Transverse colon (tissue), 4 donors: ENCODE measurements at regions not wholly inside any gene's neighbourhood (a gene's known extent, or its start where the extent isn't known, plus 50 kb on each side); places are given as distances from the start of the nearest gene placed in this dataset.
"Not testable (repeated sequence)": the region's sequence is repeated elsewhere in the genome, so short reads cannot be mapped to it uniquely, and the experiment has no call there.

Source experiments
- DNase-seq: peaks from one replicate; pipeline ENCODE4 v3.0.0-alpha.2; 2019
- H3K27ac ChIP-seq, 4 donors: fragments of 200-600 bp; sonication (generic); 2 replicates each; pipeline ENCODE4 v1.5.1; 2016 to 2018; ENCODE audit warnings: inconsistent platforms in 4 of 4
- H3K27me3 ChIP-seq: fragments of 200-600 bp; sonication (generic); 2 replicates; pipeline ENCODE4 v1.5.1; 2017; ENCODE audit warnings: inconsistent platforms
- H3K36me3 ChIP-seq, 4 donors: fragments of 200-600 bp; sonication (generic); 2 replicates each; pipeline ENCODE4 v1.5.1; 2017 to 2019; ENCODE audit warnings: inconsistent platforms in 4 of 4
- H3K4me1 ChIP-seq, 4 donors: fragments of 200-600 bp; sonication (generic); 2 replicates each; pipeline ENCODE4 v1.5.1; 2017 to 2020; ENCODE audit warnings: inconsistent platforms in 4 of 4
- H3K4me3 ChIP-seq, 4 donors: fragments of 200-600 bp; sonication (generic); 1 replicate in 1 of 4; 2 replicates in 3 of 4; pipeline versions ENCODE4 v1.5.1 to v1.6.1; 2017 to 2019; ENCODE audit warnings: inconsistent platforms in 4 of 4
- H3K9me3 ChIP-seq, 2 donors: fragments of 200-600 bp; sonication (generic); 2 replicates each; pipeline ENCODE4 v1.5.1; 2017 to 2019; ENCODE audit warnings: inconsistent platforms in 2 of 2
- EP300 ChIP-seq: sonication (generic); formaldehyde crosslinking; IDR thresholded peaks from one replicate; pipeline ENCODE4 v1.6.1; 2017; ENCODE audit warnings: antibody characterized with exemption, low read depth
- POLR2A ChIP-seq: fragments of 450-650 bp; IDR thresholded peaks from one replicate; pipeline ENCODE4 v1.6.1; 2016; ENCODE audit warnings: antibody characterized with exemption, mild to moderate bottlenecking, moderate library complexity
- POLR2AphosphoS5 ChIP-seq, 3 donors: sonication (generic); formaldehyde crosslinking; IDR thresholded peaks; one replicate each; pipeline ENCODE4 v1.6.1; 2016; ENCODE audit warnings: antibody characterized with exemption in 3 of 3
- WGBS, 2 donors: methylation state at CpG; one replicate each; pipeline ENCODE4 v1.1.5; 2018; ENCODE audit warnings: low coverage in 1 of 2; 5-methylcytosine and 5-hydroxymethylcytosine counted together
- in situ Hi-C, 4 donors: fragments of 200-750 bp; cut with MboI; loops; one replicate each; pipeline versions ENCODE4 v1.15.0 to v1.15.1; 2017; ENCODE audit warnings: low sequenced_read_pairs in 3 of 4, low pct_ligation_motif_present in 1 of 4, low pct_unique_long_range_greater_than_20kb in 1 of 4
- intact Hi-C: fragments of 100-400 bp; cut with DNase I; formaldehyde crosslinking; loops from one replicate; pipeline ENCODE4 v1.15.1; 2023; ENCODE audit warnings: low total_unique reads
- TF ChIP-seq, protein P1 (sequence below), 5 experiments: fragments of 200-600 bp in 3 of 5; fragments of 450-650 bp in 2 of 5; sonication (generic) in 3 of 5; IDR thresholded peaks; 1 replicate in 2 of 5; 2 replicates in 3 of 5; pipeline ENCODE4 v1.5.1; 2016 to 2017; ENCODE audit warnings: antibody characterized with exemption in 5 of 5, inconsistent platforms in 3 of 5, mild to moderate bottlenecking in 2 of 5, moderate library complexity in 1 of 5

DNA sequence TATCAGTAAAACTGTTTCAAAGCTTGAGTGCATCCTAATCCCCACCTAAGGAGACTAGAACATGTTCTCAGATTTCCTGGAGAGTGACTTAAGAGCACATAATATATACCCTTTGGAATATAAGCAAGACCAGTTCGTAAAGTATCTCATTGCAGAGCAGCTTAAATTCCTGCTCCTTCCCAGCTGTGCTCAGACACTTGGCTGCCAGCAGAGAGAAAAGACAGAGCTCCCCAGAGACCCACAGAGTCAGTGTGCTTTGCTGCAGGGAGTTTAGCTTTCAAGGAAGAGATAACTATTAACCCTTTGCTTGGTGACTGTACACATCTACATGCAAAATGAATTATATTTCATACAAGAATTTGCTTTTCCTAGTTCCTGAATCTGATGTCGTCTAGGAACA is 338.1 kb upstream of the ARHGEF26 start:
- no peaks in the 10 kb centered on the region for H3K27me3 ChIP-seq
- H3K27ac ChIP-seq: no peak overlapping the region
- intact Hi-C loops (no loop called here), in situ Hi-C loops (no loop called here)
- H3K9me3 ChIP-seq: no peaks in the 10 kb centered on the region
- TF ChIP-seq POLR2A (no peak), POLR2AphosphoS5 (IDR thresholded peaks at IDR 0.05) (no peak), EP300 (no peak)
- TF ChIP-seq, protein P1, sequence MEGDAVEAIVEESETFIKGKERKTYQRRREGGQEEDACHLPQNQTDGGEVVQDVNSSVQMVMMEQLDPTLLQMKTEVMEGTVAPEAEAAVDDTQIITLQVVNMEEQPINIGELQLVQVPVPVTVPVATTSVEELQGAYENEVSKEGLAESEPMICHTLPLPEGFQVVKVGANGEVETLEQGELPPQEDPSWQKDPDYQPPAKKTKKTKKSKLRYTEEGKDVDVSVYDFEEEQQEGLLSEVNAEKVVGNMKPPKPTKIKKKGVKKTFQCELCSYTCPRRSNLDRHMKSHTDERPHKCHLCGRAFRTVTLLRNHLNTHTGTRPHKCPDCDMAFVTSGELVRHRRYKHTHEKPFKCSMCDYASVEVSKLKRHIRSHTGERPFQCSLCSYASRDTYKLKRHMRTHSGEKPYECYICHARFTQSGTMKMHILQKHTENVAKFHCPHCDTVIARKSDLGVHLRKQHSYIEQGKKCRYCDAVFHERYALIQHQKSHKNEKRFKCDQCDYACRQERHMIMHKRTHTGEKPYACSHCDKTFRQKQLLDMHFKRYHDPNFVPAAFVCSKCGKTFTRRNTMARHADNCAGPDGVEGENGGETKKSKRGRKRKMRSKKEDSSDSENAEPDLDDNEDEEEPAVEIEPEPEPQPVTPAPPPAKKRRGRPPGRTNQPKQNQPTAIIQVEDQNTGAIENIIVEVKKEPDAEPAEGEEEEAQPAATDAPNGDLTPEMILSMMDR (IDR thresholded peaks at IDR 0.05): no peak
- H3K4me3 ChIP-seq: no peak overlapping the region
- DNase-seq: no peak
- H3K36me3 ChIP-seq: no peaks in the 10 kb centered on the region
- H3K4me1 ChIP-seq: no peaks in the 10 kb centered on the region
- WGBS, 2 donors: 33 to 48% methylated on average over 1 to 2 of the region's 2 CpGs

DNA sequence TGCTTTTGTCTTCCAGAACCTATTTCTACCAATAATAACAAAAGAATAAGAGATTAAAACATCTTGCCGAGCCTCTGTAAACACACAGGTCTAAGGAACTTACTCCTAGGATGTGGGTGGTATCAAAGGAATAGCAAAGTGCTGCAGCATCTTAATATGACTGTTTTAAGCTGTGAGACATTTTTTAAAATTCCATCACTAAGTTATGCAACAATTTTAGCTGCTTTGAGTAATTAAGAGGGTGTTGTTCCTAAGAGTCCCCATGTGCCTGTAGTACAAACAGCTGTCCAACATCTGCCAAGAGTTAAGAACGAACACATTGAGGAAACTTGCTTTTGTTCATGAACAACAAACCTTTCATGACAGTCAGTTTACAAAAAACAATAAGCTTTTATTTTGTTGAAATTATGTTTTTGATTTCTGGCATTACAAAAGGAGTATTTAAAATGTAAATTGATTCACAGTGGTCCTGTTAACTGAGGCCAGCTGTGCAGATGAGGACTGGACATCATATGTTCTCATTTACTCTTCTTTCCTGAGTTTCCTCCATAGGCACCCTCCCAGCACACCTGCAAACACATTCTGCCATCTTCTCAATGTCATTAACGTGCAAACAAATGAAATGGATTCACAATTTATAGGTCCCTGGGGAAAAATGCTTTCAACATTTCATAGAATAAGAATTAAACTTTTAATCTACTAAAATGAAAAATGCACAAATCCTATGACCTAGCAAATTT is 337.3 kb upstream of the ARHGEF26 start:
- intact Hi-C loops: no loop called here
- H3K4me1 ChIP-seq: no peaks in the 10 kb centered on the region
- H3K27me3 ChIP-seq: no peaks in the 10 kb centered on the region

DNA sequence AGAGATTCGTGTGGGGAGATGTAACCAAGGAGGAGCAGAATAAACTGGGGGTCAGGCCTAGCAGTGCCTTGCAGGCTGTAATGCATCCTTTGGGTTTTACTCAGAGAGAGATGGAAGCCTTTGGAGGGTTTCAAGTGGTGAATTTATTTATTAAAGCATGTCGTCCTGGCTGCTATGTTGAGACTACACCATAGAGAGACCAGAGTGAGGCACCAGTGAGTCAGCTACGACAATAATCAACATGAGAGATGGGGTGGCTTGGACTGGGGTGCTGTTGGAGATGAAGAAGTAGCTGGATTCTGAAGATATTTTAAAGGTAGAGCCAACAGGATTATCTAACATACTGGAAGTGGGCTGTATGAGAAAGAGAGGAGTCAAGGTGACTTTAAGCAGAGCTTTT is 335.3 kb upstream of the ARHGEF26 start:
- Histone ChIP-seq H3K27me3 (no peaks in the 10 kb centered on the region), H3K4me1 (no peaks in the 10 kb centered on the region), H3K27ac (no peak overlapping the region), H3K9me3 (no peaks in the 10 kb centered on the region), H3K4me3 (no peak overlapping the region), H3K36me3 (no peaks in the 10 kb centered on the region)
- intact Hi-C loops (no loop called here), in situ Hi-C loops (no loop called here)
- 61 to 83% methylated on average over 3 of the region's 3 CpGs for whole genome bisulfite sequencing, 2 donors
- TF ChIP-seq EP300 (no peak), POLR2AphosphoS5 (IDR thresholded peaks at IDR 0.05) (no peak), POLR2A (no peak)
- TF ChIP-seq, protein P1 (IDR thresholded peaks at IDR 0.05): no peak
- no peak for DNase-seq

More for the DNA sequence above, 337.3 kb upstream of the ARHGEF26 start:
- H3K9me3 ChIP-seq: no peaks in the 10 kb centered on the region
- H3K27ac ChIP-seq: no peak overlapping the region
- no peak overlapping the region for H3K4me3 ChIP-seq
- no peak for DNase-seq
- no peaks in the 10 kb centered on the region for H3K36me3 ChIP-seq
- TF ChIP-seq POLR2A (no peak), EP300 (no peak), POLR2AphosphoS5 (IDR thresholded peaks at IDR 0.05) (no peak)
- TF ChIP-seq, protein P1 (IDR thresholded peaks at IDR 0.05): no peak
- 38 to 44% methylated on average over 3 of the region's 3 CpGs for WGBS, 2 donors
- in situ Hi-C loops: no loop called here

DNA sequence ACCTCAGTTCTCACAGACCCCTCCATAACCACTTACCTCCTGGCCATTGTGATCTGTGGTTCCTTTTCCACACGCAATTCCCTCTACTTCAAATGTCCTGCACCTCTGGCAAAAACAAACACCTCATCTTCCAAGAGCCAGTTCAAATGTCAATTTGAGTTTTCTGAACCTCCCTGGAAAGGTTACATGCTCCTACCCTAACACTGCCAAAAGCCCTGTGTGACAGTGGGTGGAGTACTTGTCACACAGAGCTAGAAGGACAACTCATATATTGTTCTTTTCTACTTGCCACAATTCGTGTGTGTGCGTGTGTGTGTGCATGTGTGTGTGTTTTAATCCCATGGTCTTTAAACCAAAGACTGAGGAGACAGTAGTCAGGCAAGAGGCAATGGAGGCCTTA is 331.8 kb upstream of the ARHGEF26 start:
- H3K4me3 ChIP-seq: no peak overlapping the region
- 66 to 74% methylated on average over 2 to 3 of the region's 3 CpGs for WGBS, 2 donors
- DNase-seq: no peak
- no peaks in the 10 kb centered on the region for H3K36me3 ChIP-seq
- H3K27ac ChIP-seq: no peak overlapping the region
- TF ChIP-seq POLR2AphosphoS5 (IDR thresholded peaks at IDR 0.05): no peak
- TF ChIP-seq, protein P1 (IDR thresholded peaks at IDR 0.05): no peak
- no peak for TF ChIP-seq POLR2A
- TF ChIP-seq EP300: no peak
- in situ Hi-C loops: no loop called here
- intact Hi-C loops: no loop called here
- H3K4me1 ChIP-seq: no peaks in the 10 kb centered on the region
- H3K9me3 ChIP-seq: no peaks in the 10 kb centered on the region
- no peaks in the 10 kb centered on the region for H3K27me3 ChIP-seq

DNA sequence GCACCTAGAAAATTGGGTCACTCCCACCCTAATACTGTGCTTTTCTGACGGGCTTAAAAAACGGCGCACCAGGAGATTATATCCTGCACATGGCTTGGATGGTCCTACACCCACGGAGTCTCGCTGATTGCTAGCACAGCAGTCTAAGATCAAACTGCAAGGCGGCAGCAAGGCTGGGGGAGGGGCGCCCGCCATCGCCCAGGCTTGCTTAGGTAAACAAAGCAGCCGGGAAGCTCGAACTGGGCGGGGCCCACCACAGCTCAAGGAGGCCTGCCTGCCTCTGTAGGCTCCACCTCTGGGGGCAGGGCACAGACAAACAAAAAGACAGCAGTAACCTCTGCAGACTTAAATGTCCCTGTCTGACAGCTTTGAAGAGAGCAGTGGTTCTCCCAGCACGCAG is 324.1 kb upstream of the ARHGEF26 start:
- H3K4me3 ChIP-seq, H3K27ac ChIP-seq, in situ Hi-C loops, H3K4me1 ChIP-seq, H3K9me3 ChIP-seq, intact Hi-C loops, DNase-seq, H3K36me3 ChIP-seq, H3K27me3 ChIP-seq: not testable (repeated sequence)
- WGBS, 2 donors: 72 to 77% methylated on average over 7 to 11 of the region's 13 CpGs
